IMR-90 (cell line): ENCODE measurements at regions not wholly inside any gene's neighbourhood (a gene's known extent, or its start where the extent isn't known, plus 50 kb on each side); places are given as distances from the start of the nearest gene placed in this dataset.

Experiments
- ATAC-seq: fragments of 200-7000 bp; cut with Tn5 transposase; 2 replicates; pipeline ENCODE4 v1.9.1; 2020; ENCODE audit warnings: low read depth, mild to moderate bottlenecking, moderate library complexity
- BruUV-seq: library from RNA; stranded (reverse); fragments of 400-500 nt; replicated peaks from 2 replicates; lab custom pipeline; 2021; lab: Mats Ljungman, UMichigan
- CTCF ChIA-PET: fragments of 300-600 bp; formaldehyde crosslinking; extraction: SDS; loops from one replicate; lab custom pipeline; 2021; ENCODE audit warnings: antibody characterized with exemption; lab: Yijun Ruan, JAX
- POLR2A ChIA-PET: fragments of 300-600 bp; sonication (Branson Sonifier 250); formaldehyde crosslinking; loops from one replicate; lab custom pipeline; 2022; ENCODE audit warnings: antibody characterized with exemption; ENCODE audit not compliant: unreplicated experiment; lab: Charles Lee
- DNase-seq: peaks from one replicate; pipeline ENCODE4 v3.0.0; 2013
- H2AFZ ChIP-seq: replicated peaks from 2 replicates; pipeline ENCODE3; 2013; ENCODE audit warnings: low read length, mild to moderate bottlenecking; ENCODE audit not compliant: poor library complexity
- H2AK5ac ChIP-seq: 2 replicates; pipeline ENCODE4 v1.6.1; 2013; ENCODE audit warnings: low read depth, low read length, inconsistent platforms
- H2AK9ac ChIP-seq: replicated peaks from 2 replicates; pipeline ENCODE3; 2013; ENCODE audit warnings: mild to moderate bottlenecking, low read depth, low read length, moderate library complexity; ENCODE audit not compliant: poor library complexity
- H2BK120ac ChIP-seq: 2 replicates; pipeline ENCODE4 v1.6.1; 2013; ENCODE audit warnings: low read depth, low read length, inconsistent platforms
- H2BK15ac ChIP-seq: 3 replicates; pipeline ENCODE4 v1.6.1; 2013; ENCODE audit warnings: low read depth, low read length, inconsistent platforms
- H2BK20ac ChIP-seq: 2 replicates; pipeline ENCODE4 v1.6.1; 2013; ENCODE audit warnings: low read depth, mild to moderate bottlenecking, inconsistent platforms, low read length, moderate library complexity
- H2BK5ac ChIP-seq: 2 replicates; pipeline ENCODE4 v1.6.1; 2013; ENCODE audit warnings: mild to moderate bottlenecking, low read depth, low read length, inconsistent platforms; ENCODE audit not compliant: poor library complexity, severe bottlenecking
- H3K14ac ChIP-seq: replicated peaks from 2 replicates; pipeline ENCODE4 v1.6.1; 2013; ENCODE audit warnings: low read depth, low read length, inconsistent platforms
- H3K18ac ChIP-seq: 2 replicates; pipeline ENCODE4 v1.6.1; 2013; ENCODE audit warnings: low read depth, low read length, control low read depth
- H3K23ac ChIP-seq: 2 replicates; pipeline ENCODE4 v1.6.1; 2013; ENCODE audit warnings: low read depth, low read length, inconsistent platforms
- H3K27ac ChIP-seq: 2 replicates; pipeline ENCODE4 v1.5.1; 2013; ENCODE audit warnings: mild to moderate bottlenecking, control low read depth, low read length; ENCODE audit not compliant: insufficient read depth
- H3K27me3 ChIP-seq: 2 replicates; pipeline ENCODE4 v1.6.1; 2013; ENCODE audit warnings: low read length; ENCODE audit not compliant: control insufficient read depth, insufficient read depth
- H3K36me3 ChIP-seq: 2 replicates; pipeline ENCODE4 v1.6.1; 2013; ENCODE audit warnings: low read length, mixed read lengths; ENCODE audit not compliant: control insufficient read depth, insufficient read depth
- H3K4ac ChIP-seq: 2 replicates; pipeline ENCODE4 v1.6.1; 2013; ENCODE audit warnings: low read depth, low read length, inconsistent platforms
- H3K4me1 ChIP-seq: 2 replicates; pipeline ENCODE4 v1.6.1; 2013; ENCODE audit warnings: low read length, mixed read lengths; ENCODE audit not compliant: control insufficient read depth, insufficient read depth
- H3K4me2 ChIP-seq: 2 replicates; pipeline ENCODE4 v1.6.1; 2013; ENCODE audit warnings: low read depth, mild to moderate bottlenecking, control low read depth, low read length, moderate library complexity
- H3K4me3 ChIP-seq: 2 replicates; pipeline ENCODE4 v1.5.1; 2013; ENCODE audit warnings: low read depth, mild to moderate bottlenecking, control low read depth, low read length, moderate library complexity; ENCODE audit not compliant: insufficient read depth
- H3K56ac ChIP-seq: 2 replicates; pipeline ENCODE4 v1.6.1; 2013; ENCODE audit warnings: low read length, inconsistent platforms; ENCODE audit not compliant: insufficient read depth; ENCODE audit errors: extremely low read depth
- H3K79me1 ChIP-seq, 2 experiments: 2 replicates each; pipeline ENCODE4 v1.6.1; 2013; ENCODE audit warnings: low read length in 2 of 2, inconsistent platforms in 1 of 2, low read depth in 1 of 2
- H3K9ac ChIP-seq: 2 replicates; pipeline ENCODE4 v1.6.1; 2013; ENCODE audit warnings: low read depth, low read length, control low read depth
- H3K9me1 ChIP-seq: 2 replicates; pipeline ENCODE4 v1.6.1; 2013; ENCODE audit warnings: low read length, inconsistent platforms; ENCODE audit not compliant: insufficient read depth
- H3K9me3 ChIP-seq: 2 replicates; pipeline ENCODE4 v1.6.1; 2013; ENCODE audit warnings: low read length; ENCODE audit not compliant: control insufficient read depth, insufficient read depth
- H4K20me1 ChIP-seq: 2 replicates; pipeline ENCODE4 v1.6.1; 2013; ENCODE audit warnings: low read length, inconsistent platforms; ENCODE audit not compliant: insufficient read depth
- H4K5ac ChIP-seq: 2 replicates; pipeline ENCODE4 v1.6.1; 2013; ENCODE audit warnings: mild to moderate bottlenecking, low read depth, low read length, control low read depth
- H4K8ac ChIP-seq, 2 experiments: 2 replicates each; pipeline ENCODE4 v1.6.1; 2013; ENCODE audit warnings: low read depth in 2 of 2, low read length in 2 of 2, control low read depth in 1 of 2, inconsistent platforms in 1 of 2
- H4K91ac ChIP-seq: 2 replicates; pipeline ENCODE4 v1.6.1; 2013; ENCODE audit warnings: low read depth, low read length, inconsistent platforms; ENCODE audit not compliant: insufficient read depth
- RAD21 ChIP-seq: IDR thresholded peaks from 2 replicates; pipeline ENCODE4 v1.6.1; 2012; ENCODE audit warnings: low read length, improper control_type of control experiment
- WGBS, 2 experiments: methylation state at CpG; one replicate each; pipeline versions ENCODE4 v1.1.5 to v1.1.7; 2013; ENCODE audit warnings: missing lambda C conversion rate in 2 of 2; ENCODE audit not compliant: insufficient read length in 1 of 2; ENCODE audit errors: extremely low coverage in 2 of 2; 5-methylcytosine and 5-hydroxymethylcytosine counted together
- dilution Hi-C: fragments of 300-500 bp; cut with HindIII; formaldehyde crosslinking; loops from one replicate; pipeline ENCODE4 v1.14.3; 2018; ENCODE audit warnings: low sequenced_read_pairs; ENCODE audit not compliant: unreplicated experiment
- in situ Hi-C: fragments of 300-500 bp; cut with MboI; formaldehyde crosslinking; loops from 3 replicates; pipeline ENCODE4 v1.14.3; 2019; ENCODE audit warnings: low sequenced_read_pairs, inconsistent platforms, mixed read lengths
- intact Hi-C: fragments of 100-400 bp; cut with micrococcal nuclease; formaldehyde crosslinking; loops from 2 replicates; pipeline ENCODE4 v1.10.0; 2022

DNA sequence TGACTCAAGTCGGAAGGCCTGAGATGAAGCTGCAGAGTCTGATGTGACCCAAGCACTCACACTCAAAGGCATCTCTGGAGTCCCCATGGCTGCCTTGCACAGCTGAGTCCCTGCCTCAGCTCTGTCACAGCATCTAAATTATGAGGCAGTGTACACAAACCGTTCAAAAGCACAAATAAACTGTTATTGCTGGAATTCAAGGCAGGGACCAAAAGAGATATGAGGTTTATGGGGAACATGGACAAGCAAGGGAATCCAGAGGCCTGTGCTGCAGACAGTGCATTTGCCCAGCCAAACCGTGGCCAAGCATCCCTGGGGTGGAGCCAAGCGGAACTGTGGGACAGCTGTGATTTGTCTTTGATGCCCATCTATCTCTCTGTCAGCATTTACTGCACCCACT, 91.3 kb downstream of the RPS29 start:
- H3K4me2 ChIP-seq, result no peak overlapping the region
- no peak overlapping the region for H2AK5ac ChIP-seq
- no peak overlapping the region for H4K8ac ChIP-seq
- H3K4ac ChIP-seq, result no peak overlapping the region
- H3K4me1 ChIP-seq, result no peaks in the 10 kb centered on the region
- H2AFZ ChIP-seq, result no peak overlapping the region
- no peak overlapping the region for H3K9ac ChIP-seq
- in situ Hi-C loops (no loop called here), dilution Hi-C loops (no loop called here), intact Hi-C loops (loop anchor here (5.0 kb wide), 2 partner anchors 33 to 1578 kb away; no protein-coding TSS in a partner anchor)
- H3K9me1 ChIP-seq, result no peaks in the 10 kb centered on the region
- no peaks in the 10 kb centered on the region for H3K9me3 ChIP-seq
- H4K20me1 ChIP-seq, result no peaks in the 10 kb centered on the region
- no peak overlapping the region for H2AK9ac ChIP-seq
- CTCF ChIA-PET, result interaction anchor here (1.1 kb wide), 1 partner anchor 10 kb away, joined by 3 read pairs; no protein-coding TSS in a partner anchor
- POLR2A ChIA-PET, result interaction anchor here (0.7 kb wide), 1 partner anchor 9 kb away, joined by 4 read pairs; no protein-coding TSS in a partner anchor
- H3K14ac ChIP-seq, result no peak overlapping the region
- H3K79me1 ChIP-seq, result no peaks in the 10 kb centered on the region
- no peak overlapping the region for H4K5ac ChIP-seq
- no TSS peak for BruUV-seq
- ATAC-seq (no peak), DNase-seq (no peak)
- no peak overlapping the region for H4K91ac ChIP-seq
- no peak overlapping the region for H3K4me3 ChIP-seq
- no peak overlapping the region for H2BK5ac ChIP-seq
- peaks cover 5% of the 10 kb centered on the region for H3K27me3 ChIP-seq
- 25% methylated on average over 2 of the region's 4 CpGs; no CpG with 5 or more reads in 1 of the 2 experiments for WGBS, 2 experiments
- H2BK20ac ChIP-seq, result no peak overlapping the region
- no peak overlapping the region for H3K18ac ChIP-seq
- H2BK15ac ChIP-seq, result no peak overlapping the region
- no peak overlapping the region for H3K27ac ChIP-seq
- H3K56ac ChIP-seq, result no peak overlapping the region
- H2BK120ac ChIP-seq, result no peak overlapping the region
- no peak overlapping the region for H3K23ac ChIP-seq
- H3K36me3 ChIP-seq, result no peaks in the 10 kb centered on the region
- no peak for TF ChIP-seq RAD21
